ENCODE measurements at regions not wholly inside any gene's neighbourhood (a gene's known extent, or its start where the extent isn't known, plus 50 kb on each side); places are given as distances from the start of the nearest gene placed in this dataset.

GRCh38 chr10:33103863-33104379, 145.9 kb upstream of the ITGB1 start:
- WGBS, 3 donors = 75 to 84% (median 75%) methylated on average over 5 of the region's 5 CpGs
- ATAC-seq = no peak
- intact Hi-C loops (cut with DNase I) = no loop called here

GRCh38 chr10:33102071-33102470, 144.0 kb upstream of the ITGB1 start:
- DNase-seq (no peak), ATAC-seq (no peak)
- H3K27me3 ChIP-seq (ENCODE audit: insufficient read depth in 3 of 3, low read length in 2 of 3) = no peaks in the 10 kb centered on the region
- no peaks in the 10 kb centered on the region for H3K36me3 ChIP-seq (ENCODE audit: insufficient read depth in 1 of 2, low read depth in 1 of 2)
- H3K27ac ChIP-seq = no peak overlapping the region
- H3K4me1 ChIP-seq = no peaks in the 10 kb centered on the region
- intact Hi-C loops (cut with DNase I) = no loop called here
- H3K9me3 ChIP-seq = no peaks in the 10 kb centered on the region
- H3K4me3 ChIP-seq = no peak overlapping the region
- WGBS, 3 donors = 75 to 82% (median 81%) methylated on average over 5 of the region's 5 CpGs
- no peak for TF ChIP-seq CTCF (IDR thresholded peaks at IDR 0.05)

More at GRCh38 chr10:33103863-33104379, 145.9 kb upstream of the ITGB1 start:
- H3K4me1 ChIP-seq = no peaks in the 10 kb centered on the region
- H3K9me3 ChIP-seq = no peaks in the 10 kb centered on the region
- no peaks in the 10 kb centered on the region for H3K27me3 ChIP-seq (ENCODE audit: insufficient read depth in 3 of 3, low read length in 2 of 3)
- no peaks in the 10 kb centered on the region for H3K36me3 ChIP-seq (ENCODE audit: insufficient read depth in 1 of 2, low read depth in 1 of 2)
- H3K27ac ChIP-seq = no peak overlapping the region
- DNase-seq = no peak
- H3K4me3 ChIP-seq = no peak overlapping the region
- no peak for TF ChIP-seq CTCF (IDR thresholded peaks at IDR 0.05)

- DNase-seq = no peak
- no peaks in the 10 kb centered on the region for H3K4me1 ChIP-seq
- WGBS, 3 donors = 55 to 60% (median 59%) methylated on average over 3 of the region's 3 CpGs
- no peaks in the 10 kb centered on the region for H3K9me3 ChIP-seq
- H3K4me3 ChIP-seq = no peak overlapping the region
- intact Hi-C loops (cut with DNase I) = no loop called here
- no peaks in the 10 kb centered on the region for H3K36me3 ChIP-seq (ENCODE audit: insufficient read depth in 1 of 2, low read depth in 1 of 2)
- H3K27ac ChIP-seq = no peak overlapping the region
- H3K27me3 ChIP-seq (ENCODE audit: insufficient read depth in 3 of 3, low read length in 2 of 3) = no peaks in the 10 kb centered on the region
- TF ChIP-seq CTCF (IDR thresholded peaks at IDR 0.05) = no peak
- no peak for ATAC-seq
Observed at GRCh38 chr10:33101392-33101787, 143.4 kb upstream of the ITGB1 start.

- WGBS, 3 donors = 96 to 97% (median 97%) methylated on average over 1 of the region's 1 CpG
- DNase-seq (no peak), ATAC-seq (no peak)
- Histone ChIP-seq H3K27me3 (ENCODE audit: insufficient read depth in 3 of 3, low read length in 2 of 3) (no peaks in the 10 kb centered on the region), H3K27ac (no peak overlapping the region), H3K4me3 (no peak overlapping the region), H3K9me3 (no peaks in the 10 kb centered on the region), H3K4me1 (no peaks in the 10 kb centered on the region), H3K36me3 (ENCODE audit: insufficient read depth in 1 of 2, low read depth in 1 of 2) (no peaks in the 10 kb centered on the region)
- TF ChIP-seq CTCF (IDR thresholded peaks at IDR 0.05) = no peak
- intact Hi-C loops (cut with DNase I) = no loop called here
Observed at GRCh38 chr10:33100781-33101391, 142.9 kb upstream of the ITGB1 start.

GRCh38 chr10:33099748-33100147, 141.7 kb upstream of the ITGB1 start:
- no peaks in the 10 kb centered on the region for H3K36me3 ChIP-seq (ENCODE audit: insufficient read depth in 1 of 2, low read depth in 1 of 2)
- 48 to 51% (median 50%) methylated on average over 1 of the region's 1 CpG for WGBS, 3 donors
- ATAC-seq (no peak), DNase-seq (no peak)
- no peak for TF ChIP-seq CTCF (IDR thresholded peaks at IDR 0.05)
- no peaks in the 10 kb centered on the region for H3K4me1 ChIP-seq
- intact Hi-C loops (cut with DNase I) = no loop called here
- no peak overlapping the region for H3K4me3 ChIP-seq
- no peaks in the 10 kb centered on the region for H3K27me3 ChIP-seq (ENCODE audit: insufficient read depth in 3 of 3, low read length in 2 of 3)
- no peak overlapping the region for H3K27ac ChIP-seq
- H3K9me3 ChIP-seq = no peaks in the 10 kb centered on the region
